ENCODE measurements at regions not wholly inside any gene's neighbourhood (a gene's known extent, or its start where the extent isn't known, plus 50 kb on each side); places are given as distances from the start of the nearest gene placed in this dataset.

GRCh38 chr3:66715806-66716205 is 215.0 kb upstream of the LRIG1 start (continued):
- TF ChIP-seq CUX1 (IDR thresholded peaks at IDR 0.05; ENCODE audit: insufficient replicate concordance, low read depth, low read length): no peak
- TF ChIP-seq JUNB (IDR thresholded peaks at IDR 0.05): no peak
- TF ChIP-seq ZBTB4 (CRISPR knock-in tag; IDR thresholded peaks at IDR 0.05): no peak
- no peak for TF ChIP-seq ZNF384 (IDR thresholded peaks at IDR 0.05; ENCODE audit: borderline replicate concordance, low read depth, low read length)
- no peak for TF ChIP-seq NBN (IDR thresholded peaks at IDR 0.05)
- no peak for TF ChIP-seq NR2C1 (IDR thresholded peaks at IDR 0.05)
- TF ChIP-seq TCF12 (IDR thresholded peaks at IDR 0.05; ENCODE audit: low read depth, low read length): no peak
- no peak for TF ChIP-seq SUZ12 (IDR thresholded peaks at IDR 0.05; ENCODE audit: unreplicated experiment)
- TF ChIP-seq ZSCAN29 (IDR thresholded peaks at IDR 0.05): no peak

Measured in GM12878 (cell line).